Hindlimb muscle (tissue), 1 donor: ENCODE measurements at regions not wholly inside any gene's neighbourhood (a gene's known extent, or its start where the extent isn't known, plus 50 kb on each side); places are given as distances from the start of the nearest gene placed in this dataset.

Source experiments
- DNase-seq: peaks from one replicate; pipeline ENCODE4 v3.0.0-alpha.2; 2013

GRCh38 chr4:57682275-57682674 lies 572.1 kb upstream of the IGFBP7 start:
- DNase-seq, result no peak

- DNase-seq, result no peak
Measured at GRCh38 chr4:57679969-57680368, 569.8 kb upstream of the IGFBP7 start.

GRCh38 chr4:57676394-57676793 lies 566.2 kb upstream of the IGFBP7 start:
- no peak for DNase-seq

- no peak for DNase-seq
Measured at GRCh38 chr4:57672846-57673433, 562.8 kb upstream of the IGFBP7 start.

- no peak for DNase-seq
Measured at GRCh38 chr4:57668621-57669020, 558.4 kb upstream of the IGFBP7 start.

GRCh38 chr4:57665806-57666205 lies 555.6 kb upstream of the IGFBP7 start:
- no peak for DNase-seq

GRCh38 chr4:57661517-57662090 lies 551.4 kb upstream of the IGFBP7 start:
- DNase-seq, result no peak

GRCh38 chr4:57658673-57659072 lies 548.5 kb upstream of the IGFBP7 start:
- DNase-seq, result no peak

GRCh38 chr4:57658188-57658587 lies 548.0 kb upstream of the IGFBP7 start:
- DNase-seq, result no peak

- no peak for DNase-seq
Measured at GRCh38 chr4:57655342-57655741, 545.2 kb upstream of the IGFBP7 start.

- no peak for DNase-seq
Measured at GRCh38 chr4:57652779-57653178, 542.6 kb upstream of the IGFBP7 start.

GRCh38 chr4:57640391-57641100 lies 530.4 kb upstream of the IGFBP7 start:
- DNase-seq, result no peak

GRCh38 chr4:57639561-57640382 lies 529.6 kb upstream of the IGFBP7 start:
- no peak for DNase-seq

GRCh38 chr4:57635910-57636309 lies 525.7 kb upstream of the IGFBP7 start:
- DNase-seq, result no peak

- no peak for DNase-seq
Measured at GRCh38 chr4:57633212-57633859, 523.2 kb upstream of the IGFBP7 start.

GRCh38 chr4:57632564-57632963 lies 522.4 kb upstream of the IGFBP7 start:
- no peak for DNase-seq

GRCh38 chr4:57631147-57631546 lies 521.0 kb upstream of the IGFBP7 start:
- DNase-seq, result no peak

GRCh38 chr4:57628004-57628403 lies 517.8 kb upstream of the IGFBP7 start:
- DNase-seq, result no peak

- no peak for DNase-seq
Measured at GRCh38 chr4:57614257-57614932, 504.2 kb upstream of the IGFBP7 start.

GRCh38 chr4:57612279-57612678 lies 502.1 kb upstream of the IGFBP7 start:
- DNase-seq, result no peak

- no peak for DNase-seq
Measured at GRCh38 chr4:57607566-57608180, 497.5 kb upstream of the IGFBP7 start.

- no peak for DNase-seq
Measured at GRCh38 chr4:57605376-57605775, 495.2 kb upstream of the IGFBP7 start.
